GM18505 (cell line): ENCODE measurements at regions not wholly inside any gene's neighbourhood (a gene's known extent, or its start where the extent isn't known, plus 50 kb on each side); places are given as distances from the start of the nearest gene placed in this dataset.
"Not testable (repeated sequence)": the region's sequence is repeated elsewhere in the genome, so short reads cannot be mapped to it uniquely, and the experiment has no call there.

Experiments used
- ATAC-seq: cut with Tn5 transposase; IDR thresholded peaks from one replicate; pipeline ENCODE4 v1.9.1; 2021; ENCODE audit not compliant: unreplicated experiment
- POLR2A ChIP-seq: IDR thresholded peaks from 4 replicates; pipeline ENCODE4 v1.6.1; 2011; ENCODE audit warnings: borderline replicate concordance; ENCODE audit not compliant: insufficient read depth, insufficient read length; ENCODE audit errors: extremely low read depth

DNA sequence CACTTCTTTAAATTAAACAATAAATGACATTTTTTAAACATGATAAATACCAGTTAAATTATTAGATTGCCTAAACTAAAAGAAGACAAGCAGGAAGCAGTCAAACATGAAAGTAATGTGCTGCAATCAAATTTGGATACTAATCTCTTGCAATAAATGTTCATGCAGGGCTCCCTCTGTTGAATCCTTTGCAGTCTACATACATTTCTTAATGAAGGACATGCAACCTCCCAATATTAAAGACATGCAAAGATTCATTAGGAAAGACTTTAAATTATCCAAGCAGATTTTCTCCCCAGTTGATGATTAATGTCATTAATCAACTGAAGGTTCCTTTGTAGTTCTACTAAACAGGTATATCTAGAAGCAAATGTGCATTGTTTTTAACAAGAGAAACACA is 245.4 kb downstream of the ZIC4 start:
- ATAC-seq, result no peak
- TF ChIP-seq POLR2A, result no peak

DNA sequence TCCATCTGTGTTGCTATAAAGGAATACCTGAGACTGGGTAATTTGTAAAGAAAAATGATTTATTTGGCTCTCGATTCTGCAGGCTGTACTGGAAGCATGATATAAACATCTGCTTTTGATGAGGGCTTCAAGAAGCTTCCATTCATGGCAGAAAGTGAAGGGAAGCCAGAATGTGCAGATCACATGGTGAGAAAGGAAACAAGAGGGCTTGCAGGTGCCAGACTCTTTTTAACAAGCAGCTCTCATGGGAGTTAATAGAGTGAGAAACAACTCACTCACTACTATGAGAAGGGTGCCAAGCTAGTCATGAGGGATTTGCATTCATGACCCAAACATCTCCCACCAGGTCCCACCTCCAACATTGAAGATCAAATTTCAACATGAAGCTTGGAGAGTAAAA is 247.2 kb downstream of the ZIC4 start:
- no peak for ATAC-seq
- no peak for TF ChIP-seq POLR2A

DNA sequence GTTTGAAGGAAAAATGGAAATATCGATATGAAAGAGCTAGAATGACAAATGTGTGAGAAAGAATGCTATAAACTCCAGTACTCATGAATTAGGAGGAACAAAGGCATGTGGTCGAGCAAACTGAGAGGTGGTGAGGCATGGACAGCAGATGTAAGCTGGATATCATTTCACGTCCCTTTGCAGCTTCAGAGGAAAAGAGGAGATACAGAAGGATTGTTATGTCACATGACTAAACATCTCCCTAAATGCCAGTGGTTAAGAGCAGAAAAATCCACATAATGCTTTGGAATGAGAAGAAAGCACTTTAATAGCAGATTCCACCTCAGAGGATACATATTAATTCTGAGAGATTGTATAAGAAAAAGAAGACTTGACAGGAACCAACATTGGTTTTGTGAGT is 248.7 kb downstream of the ZIC4 start:
- TF ChIP-seq POLR2A, result no peak
- ATAC-seq, result no peak

DNA sequence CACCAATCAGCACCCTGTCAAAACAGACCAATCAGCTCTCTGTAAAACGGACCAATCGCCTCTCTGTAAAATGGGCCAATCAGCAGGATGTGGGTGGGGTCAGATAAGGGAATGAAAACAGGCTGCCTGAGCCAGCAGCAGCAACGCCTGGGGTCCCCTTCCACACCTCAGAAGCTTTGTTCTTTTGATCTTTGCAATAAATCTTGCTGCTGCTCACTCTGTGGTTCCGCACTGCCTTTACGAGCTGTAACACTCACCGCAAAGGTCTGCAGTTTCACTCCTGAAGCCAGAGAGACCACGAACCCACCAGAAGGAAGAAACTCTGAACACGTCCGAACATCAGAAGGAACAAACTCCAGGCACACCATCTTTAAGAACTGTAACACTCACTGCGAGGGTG is 251.4 kb downstream of the ZIC4 start:
- not testable (repeated sequence) for ATAC-seq

DNA sequence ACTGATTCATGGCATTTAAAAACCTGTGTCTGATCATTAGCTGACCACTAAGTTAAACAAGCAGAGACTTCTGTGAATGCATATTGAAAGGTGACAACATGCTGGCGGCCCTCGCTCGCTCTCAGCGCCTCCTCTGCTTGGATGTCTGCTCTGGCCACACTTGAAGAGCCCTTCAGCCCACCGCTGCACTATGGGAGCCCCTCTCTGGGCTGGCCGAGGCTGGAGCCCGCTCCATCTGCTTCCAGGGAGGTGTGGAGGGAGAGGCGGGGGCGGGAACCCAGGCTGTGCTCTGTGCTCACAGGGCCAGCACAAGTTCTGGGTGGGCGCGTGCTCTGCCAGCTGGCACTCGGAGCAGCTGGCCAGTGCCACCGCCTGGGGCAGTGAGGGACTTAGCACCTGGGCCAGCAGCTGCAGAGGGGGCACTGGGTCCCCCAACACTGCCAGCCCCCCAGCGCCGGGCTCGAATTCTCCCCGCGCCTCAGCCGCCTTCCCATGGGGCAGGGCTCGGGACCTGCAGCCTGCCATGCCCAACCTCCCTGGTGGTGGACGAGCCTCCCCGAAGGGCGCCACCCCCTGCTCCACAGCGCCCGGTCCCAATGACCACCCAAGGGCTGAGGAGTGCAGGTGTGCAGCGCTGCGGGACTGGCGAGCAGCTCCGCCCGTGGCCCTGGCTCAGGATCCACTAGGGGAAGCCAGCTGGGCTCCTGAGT is 252.4 kb downstream of the ZIC4 start:
- ATAC-seq, result no peak
- no peak for TF ChIP-seq POLR2A

DNA sequence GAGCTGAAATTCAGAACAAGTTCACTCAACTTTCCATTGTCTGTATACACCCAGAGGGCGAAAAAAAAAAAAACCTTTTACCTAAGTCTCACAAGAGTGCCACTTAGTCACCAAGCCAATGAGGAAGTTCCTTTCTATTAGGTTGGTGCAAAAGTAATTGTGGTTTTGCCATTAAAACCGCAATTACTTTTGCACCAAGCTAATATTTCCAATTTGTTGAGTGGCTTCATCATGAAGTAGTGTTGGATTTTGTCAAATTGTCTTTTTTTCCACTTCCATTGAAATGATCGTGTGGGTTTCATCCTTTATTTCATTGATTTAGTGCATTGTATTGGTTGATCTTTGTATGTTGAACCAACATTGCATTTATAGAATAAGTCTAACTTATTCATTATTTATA is 253.9 kb downstream of the ZIC4 start:
- no peak for ATAC-seq
- no peak for TF ChIP-seq POLR2A

DNA sequence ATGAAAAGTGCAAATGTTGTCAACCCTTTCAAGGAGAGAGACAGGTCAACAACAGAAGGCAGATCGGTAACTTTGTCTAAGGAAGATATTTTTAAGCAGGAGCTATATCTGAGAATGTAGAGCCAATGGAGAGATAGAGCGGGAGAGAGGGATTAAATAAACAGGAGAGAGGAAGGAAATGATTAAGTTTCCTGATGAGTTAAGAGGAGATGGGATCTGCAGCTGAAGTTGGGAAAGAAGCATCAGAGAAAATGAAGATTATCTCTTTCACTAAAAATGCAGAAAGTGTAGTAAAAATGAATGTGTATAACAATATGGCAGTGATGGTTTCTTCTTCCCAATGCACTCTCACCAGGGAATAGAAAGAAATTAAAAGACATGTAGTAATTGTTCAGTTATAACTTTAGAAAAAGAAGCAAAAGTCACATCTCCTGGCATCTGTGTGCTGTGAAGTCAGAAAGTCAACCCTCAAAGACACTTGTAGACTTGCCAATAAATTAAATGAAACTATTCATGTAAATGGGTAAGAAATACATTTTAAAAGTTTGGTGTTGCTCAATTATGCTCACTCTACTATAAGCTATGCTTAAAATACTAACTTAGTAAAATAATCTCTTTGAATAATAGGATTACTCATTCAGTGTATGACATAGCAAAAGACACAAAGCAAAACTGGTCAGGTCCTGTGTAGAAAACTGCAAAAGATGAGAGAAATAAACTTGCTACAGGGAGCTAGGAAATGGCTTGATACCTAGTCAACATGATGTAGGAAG is 264.6 kb downstream of the ZIC4 start:
- TF ChIP-seq POLR2A, result no peak
- ATAC-seq, result no peak

DNA sequence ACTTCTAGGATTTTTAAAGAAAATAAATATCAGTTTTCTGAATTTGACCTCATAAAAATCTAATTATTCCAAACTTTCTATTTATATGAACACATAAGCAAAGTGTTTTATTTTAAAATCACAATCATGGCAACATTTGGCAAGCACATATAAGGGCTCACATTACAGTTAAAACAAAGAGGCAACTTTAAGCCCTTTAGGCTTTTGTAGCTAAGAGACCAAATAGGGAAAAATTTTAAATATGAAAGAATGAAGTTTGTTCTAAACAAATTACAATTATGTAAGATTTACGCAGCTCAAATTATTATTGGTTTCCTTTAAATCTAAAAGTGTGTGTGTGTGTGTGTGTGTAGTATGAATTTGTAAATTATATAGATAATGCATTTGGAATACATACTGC is 267.0 kb downstream of the ZIC4 start:
- ATAC-seq, result no peak
- TF ChIP-seq POLR2A, result no peak

DNA sequence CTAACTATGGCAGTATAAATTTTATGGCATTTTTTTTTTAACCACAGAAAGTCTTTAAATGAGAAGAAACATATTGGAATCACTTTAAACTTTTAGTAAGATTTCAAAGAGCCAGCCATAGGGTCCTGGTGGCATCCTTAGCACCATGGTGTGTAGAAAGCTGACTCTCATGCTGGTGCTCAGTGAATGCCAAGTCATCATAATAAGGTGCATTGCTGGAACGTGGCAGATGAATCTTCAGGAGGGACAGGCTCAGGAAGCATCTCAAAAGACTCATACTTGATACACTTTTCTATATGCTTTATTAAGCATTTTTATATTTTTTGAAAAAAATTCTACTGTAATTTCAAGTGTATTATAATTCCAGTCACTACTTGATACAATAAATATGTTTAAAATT is 274.2 kb downstream of the ZIC4 start:
- no peak for TF ChIP-seq POLR2A
- no peak for ATAC-seq

DNA sequence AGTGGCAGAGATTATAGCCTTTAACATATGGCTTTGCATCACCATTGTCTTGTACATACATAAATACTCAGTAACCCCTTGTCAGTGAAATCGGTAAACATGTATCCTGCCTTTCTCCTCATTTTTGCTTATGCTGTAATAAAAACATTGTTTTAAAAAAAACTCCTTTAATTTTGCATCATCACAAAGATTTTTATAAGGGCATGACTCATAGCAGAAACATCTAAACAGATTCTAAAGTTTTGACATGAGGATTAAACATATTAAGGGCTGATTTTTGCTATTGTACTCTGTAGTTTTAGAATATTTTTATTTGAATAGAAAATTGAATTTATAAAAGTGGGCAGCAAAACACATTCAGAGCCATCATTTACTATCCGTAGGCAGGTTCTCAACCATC is 275.9 kb downstream of the ZIC4 start:
- ATAC-seq, result no peak
- TF ChIP-seq POLR2A, result no peak

DNA sequence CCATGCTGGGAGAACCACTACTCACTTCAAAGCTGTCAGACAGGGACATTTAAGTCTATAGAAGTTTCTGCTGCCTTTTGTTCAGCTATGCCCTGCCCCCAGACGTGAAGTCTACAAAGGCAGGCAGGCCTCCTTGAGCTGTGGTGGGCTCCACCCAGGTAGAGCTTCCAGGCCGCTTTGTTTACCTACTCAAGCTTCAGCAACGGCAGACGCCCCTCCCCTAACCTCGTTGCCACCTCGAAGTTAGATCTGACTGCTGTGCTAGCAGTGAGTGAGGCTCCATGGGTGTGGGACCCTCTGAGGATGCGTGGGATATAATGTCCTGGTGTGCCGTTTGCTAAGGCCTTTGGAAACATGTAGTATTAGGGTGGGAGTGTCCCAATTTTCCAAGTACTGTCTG is 276.7 kb downstream of the ZIC4 start:
- TF ChIP-seq POLR2A, result no peak
- no peak for ATAC-seq

DNA sequence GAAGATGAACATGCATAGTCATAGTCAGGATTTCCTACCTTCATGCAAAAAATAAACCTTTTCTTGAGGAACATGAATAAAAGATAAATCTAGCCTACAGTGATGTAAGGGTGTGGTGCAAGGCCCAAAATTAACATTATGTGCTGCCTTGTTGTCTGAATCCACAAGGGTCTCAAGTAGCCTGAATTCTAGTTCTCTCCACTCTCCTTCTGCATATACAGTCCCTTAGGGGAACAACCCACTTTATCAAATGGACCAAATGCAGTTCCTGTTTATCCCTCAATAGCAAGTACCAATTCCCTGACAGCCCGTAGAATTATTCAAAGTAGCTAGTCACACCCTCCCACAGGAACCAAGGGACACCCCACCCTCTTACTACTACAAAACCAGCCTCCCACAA is 284.0 kb downstream of the ZIC4 start:
- no peak for TF ChIP-seq POLR2A
- ATAC-seq, result no peak

DNA sequence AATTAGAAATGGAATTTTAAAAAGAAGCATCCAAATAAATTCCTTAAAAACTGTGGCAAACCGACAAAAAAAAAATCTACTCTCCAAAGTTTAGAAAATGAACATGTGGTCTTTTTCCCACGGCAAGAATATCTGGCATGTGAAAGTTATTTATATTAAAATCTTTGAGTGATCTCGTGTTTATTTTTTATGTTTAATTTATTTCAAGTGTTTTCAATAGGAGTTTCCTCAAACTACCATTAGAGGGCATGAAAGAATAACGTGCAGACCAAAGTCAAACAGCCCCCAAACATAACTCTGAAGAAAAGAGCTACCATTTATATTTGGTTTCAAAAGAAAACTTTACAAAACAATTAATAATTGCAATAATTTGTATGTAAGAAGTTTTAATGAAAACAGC is 286.4 kb downstream of the ZIC4 start:
- no peak for TF ChIP-seq POLR2A
- no peak for ATAC-seq

DNA sequence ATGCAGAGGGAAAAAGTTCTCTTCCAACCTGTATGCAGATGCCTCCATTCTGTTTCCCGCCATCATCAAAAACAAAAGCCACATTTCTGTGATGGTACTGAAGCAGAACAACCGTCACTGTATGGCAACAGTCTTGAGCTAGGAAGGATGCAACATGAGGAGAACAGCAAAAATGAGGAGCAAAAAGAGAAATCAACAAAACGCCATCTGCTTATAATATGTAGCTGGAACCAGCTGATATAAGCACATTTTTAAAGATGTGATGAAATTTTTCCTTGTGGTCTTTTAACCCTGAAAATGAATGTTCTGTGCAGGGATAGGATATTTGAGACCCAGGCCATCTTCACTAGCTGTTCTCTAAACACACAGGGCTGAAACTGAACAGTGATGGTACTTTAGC is 287.0 kb downstream of the ZIC4 start:
- no peak for ATAC-seq
- no peak for TF ChIP-seq POLR2A

DNA sequence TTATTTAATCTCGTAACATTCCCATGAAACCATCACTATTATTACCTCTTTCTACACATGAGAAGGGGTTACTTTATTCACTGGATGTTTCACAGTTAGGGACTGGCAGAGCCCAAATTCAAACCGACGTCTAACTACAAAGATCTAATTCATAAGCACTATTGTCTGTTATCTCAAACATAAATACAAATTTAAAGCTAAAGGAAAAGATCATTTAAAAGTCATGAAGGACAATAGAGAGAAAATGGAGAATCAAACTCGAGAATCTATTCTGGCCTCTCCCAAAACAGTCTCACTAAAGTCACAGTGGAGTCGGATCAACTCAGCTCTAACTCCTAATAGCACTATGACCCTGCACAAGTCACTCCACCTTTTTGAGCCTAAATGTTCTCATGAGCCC is 287.7 kb downstream of the ZIC4 start:
- ATAC-seq, result no peak
- no peak for TF ChIP-seq POLR2A

DNA sequence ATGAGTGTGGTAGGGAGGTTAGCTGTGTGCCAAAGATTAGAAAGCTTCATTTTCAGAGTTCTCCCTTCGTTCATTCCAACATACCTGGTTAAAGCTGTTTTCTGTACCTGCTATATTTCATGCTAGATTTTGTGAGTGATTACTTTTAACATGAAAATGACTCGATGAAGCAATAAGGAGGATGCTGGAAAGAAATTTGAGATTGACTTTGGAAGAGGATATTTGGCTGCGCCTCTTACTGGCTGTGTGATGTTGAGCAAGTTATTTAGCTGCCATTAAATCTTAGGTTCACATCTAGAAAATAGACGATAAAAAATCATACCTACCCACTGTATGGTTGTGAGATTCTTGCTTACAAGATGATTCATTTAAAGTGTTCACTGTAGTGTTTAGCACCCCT is 288.7 kb downstream of the ZIC4 start:
- no peak for TF ChIP-seq POLR2A
- no peak for ATAC-seq
